HT-29 (cell line): ENCODE measurements at regions not wholly inside any gene's neighbourhood (a gene's known extent, or its start where the extent isn't known, plus 50 kb on each side); places are given as distances from the start of the nearest gene placed in this dataset.
"Not testable (repeated sequence)": the region's sequence is repeated elsewhere in the genome, so short reads cannot be mapped to it uniquely, and the experiment has no call there.

Source experiments
- DNase-seq: peaks from one replicate; pipeline ENCODE4 v3.0.0-alpha.2; 2015; ENCODE audit warnings: low spot score

GRCh38 chr9:93879662-93880407, 75.3 kb downstream of the BARX1 start:
- not testable (repeated sequence) for DNase-seq

- no peak for DNase-seq
Measured at GRCh38 chr9:93875330-93875729, 79.8 kb downstream of the BARX1 start.

DNA sequence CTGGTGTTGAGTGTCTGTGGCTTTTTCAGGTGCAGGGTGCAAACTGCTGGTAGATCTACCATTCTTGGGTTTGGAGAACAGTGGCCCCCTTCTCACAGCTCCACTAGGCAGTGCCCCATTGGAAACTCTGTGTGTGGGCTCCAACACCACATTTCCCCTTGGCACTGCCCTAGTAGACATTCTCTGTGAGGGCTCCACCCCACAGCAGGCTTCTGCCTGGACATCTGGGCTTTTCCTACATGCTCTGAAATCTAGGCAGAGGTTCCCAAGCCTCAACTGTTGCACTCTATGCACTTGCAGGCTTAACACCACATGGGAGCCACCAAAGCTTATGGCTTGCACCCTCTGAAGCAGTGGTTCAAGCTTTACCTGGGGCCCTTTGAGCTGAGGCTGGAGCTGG, 80.9 kb downstream of the BARX1 start:
- no peak for DNase-seq

- no peak for DNase-seq
Measured at GRCh38 chr9:93871286-93871685, 83.9 kb downstream of the BARX1 start.

DNA sequence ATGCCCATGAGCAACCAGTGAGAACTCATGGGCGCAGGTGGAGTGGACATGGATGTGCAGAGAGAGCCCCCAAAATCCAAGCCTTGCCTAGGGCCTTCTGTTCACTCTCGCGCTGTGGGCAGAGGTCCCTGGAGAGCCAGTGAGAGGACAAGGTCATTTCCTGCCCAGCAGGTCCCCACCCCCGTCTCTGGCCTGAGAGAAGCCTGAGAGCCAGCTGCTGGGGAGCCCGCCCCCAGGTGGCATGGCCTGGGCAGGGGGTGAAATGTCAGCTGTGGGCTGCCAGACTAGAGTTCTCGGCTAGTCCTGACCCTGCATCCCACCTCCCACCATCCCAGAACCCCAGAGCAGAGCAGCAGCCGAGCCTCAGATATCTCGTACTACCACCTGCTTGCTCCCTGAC, 85.3 kb downstream of the BARX1 start:
- DNase-seq: no peak

DNA sequence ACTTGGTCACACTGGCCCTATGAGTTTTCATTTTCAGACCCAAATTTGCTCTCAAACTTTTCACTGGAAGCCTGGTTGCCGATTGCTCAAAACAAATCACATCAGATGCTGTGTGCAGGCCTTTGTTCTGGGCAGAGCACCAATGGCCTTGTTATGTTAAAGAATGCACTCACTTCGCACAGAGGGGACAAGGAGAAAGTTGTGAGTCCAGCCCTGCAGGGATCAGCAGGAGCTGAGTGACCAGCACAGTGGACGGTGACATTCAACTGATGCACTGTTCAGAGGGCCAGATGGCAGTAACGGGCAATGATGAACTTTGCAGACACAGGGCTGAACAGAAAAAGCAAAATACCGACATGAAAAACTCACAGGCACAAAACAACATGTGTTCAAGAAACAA, 86.1 kb downstream of the BARX1 start:
- no peak for DNase-seq

DNA sequence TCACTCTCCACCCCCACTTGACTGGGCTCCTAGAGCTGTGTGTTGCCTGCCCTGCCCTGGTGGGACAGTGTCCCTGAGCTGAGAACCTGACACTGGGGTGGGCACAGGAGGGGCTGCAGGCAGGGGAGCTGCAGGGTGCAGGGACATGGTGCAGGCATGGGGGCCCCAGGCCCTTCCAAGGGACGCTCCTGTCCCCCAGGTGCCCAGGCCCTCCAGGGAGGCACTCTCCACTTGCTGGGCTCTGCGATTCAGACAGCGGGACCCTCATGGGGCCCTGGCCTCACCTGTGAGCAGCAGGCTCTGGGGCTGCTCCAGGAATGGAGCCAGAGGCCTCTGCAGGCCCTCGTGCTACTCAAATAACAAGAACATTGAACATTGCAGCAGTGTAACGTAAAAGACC, 89.4 kb downstream of the BARX1 start:
- DNase-seq: no peak

- DNase-seq: no peak
Measured at GRCh38 chr9:93865245-93865644, 89.9 kb downstream of the BARX1 start.

GRCh38 chr9:93864840-93865239, 90.3 kb downstream of the BARX1 start:
- no peak for DNase-seq

DNA sequence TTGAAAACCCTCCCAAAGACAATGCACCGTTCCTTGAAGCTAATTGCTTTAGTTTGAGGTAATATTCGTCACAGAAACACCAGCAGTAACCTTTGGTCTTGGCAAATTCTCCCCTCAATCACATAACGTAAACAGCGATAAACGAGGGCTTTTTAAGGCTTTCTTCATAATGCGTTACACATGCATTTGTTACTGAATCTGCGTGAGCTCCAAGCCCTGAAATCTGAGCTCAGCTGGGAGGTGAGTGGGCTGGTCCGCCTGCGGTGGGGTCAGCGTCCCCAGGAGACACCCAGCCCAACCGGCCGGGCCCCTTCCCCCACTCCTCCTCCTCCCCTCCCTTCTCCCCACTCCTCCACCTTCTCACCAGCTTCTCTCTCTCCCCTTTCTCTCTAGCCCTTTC, 91.1 kb downstream of the BARX1 start:
- DNase-seq: no peak

GRCh38 chr9:93862877-93863545, 92.1 kb downstream of the BARX1 start:
- no peak for DNase-seq

GRCh38 chr9:93861736-93862358, 93.3 kb downstream of the BARX1 start:
- DNase-seq: no peak

DNA sequence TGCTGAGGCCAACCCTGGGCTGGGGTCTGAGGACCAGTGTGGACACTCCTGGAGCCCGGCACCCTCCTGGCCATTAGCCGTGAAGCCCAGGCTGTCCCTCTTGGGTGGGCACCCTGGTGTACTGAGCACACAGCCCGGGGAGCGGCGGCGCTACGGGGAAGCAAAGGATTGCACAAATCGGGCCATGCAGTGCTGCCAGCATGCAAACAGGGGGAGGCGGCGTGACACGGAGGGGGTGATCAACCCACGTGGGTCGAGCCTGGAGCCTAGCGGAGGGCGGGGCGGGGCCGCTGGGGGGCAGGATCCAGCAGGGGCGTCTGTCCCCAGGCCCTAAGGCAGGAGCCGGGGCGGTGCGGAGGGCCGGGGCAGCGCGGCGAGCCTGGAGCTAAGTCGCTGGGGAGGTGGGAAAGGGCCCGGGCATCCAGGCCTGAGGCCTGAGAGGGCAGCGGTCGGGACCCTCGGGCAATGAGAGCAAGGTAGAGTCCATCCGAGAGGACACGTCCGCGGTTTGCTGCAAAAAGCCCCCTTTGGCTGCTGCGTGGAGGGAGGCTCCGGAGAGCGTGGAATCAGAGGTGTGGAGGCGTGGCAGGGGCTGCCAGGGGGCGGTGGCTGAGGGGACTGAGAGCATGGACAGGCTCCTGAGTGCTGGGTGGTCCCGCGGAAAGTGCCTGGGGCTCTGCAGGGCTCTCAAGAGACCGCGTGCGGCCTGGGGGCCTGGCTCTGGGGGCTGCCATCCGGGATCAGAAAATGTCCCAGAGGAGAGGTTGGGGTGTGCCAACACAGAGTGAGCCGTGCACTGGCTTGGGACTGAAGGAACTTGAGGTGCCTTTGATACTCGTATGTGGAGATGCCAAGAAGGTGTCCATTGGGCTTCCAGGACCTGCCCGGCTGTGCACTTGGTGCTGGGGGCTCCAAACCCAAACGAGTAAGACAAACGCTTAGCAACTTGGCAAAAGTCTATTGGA, 94.2 kb downstream of the BARX1 start:
- DNase-seq: no peak

- DNase-seq: peak; percentile 7
Measured at GRCh38 chr9:93859431-93860215, 95.5 kb downstream of the BARX1 start.

DNA sequence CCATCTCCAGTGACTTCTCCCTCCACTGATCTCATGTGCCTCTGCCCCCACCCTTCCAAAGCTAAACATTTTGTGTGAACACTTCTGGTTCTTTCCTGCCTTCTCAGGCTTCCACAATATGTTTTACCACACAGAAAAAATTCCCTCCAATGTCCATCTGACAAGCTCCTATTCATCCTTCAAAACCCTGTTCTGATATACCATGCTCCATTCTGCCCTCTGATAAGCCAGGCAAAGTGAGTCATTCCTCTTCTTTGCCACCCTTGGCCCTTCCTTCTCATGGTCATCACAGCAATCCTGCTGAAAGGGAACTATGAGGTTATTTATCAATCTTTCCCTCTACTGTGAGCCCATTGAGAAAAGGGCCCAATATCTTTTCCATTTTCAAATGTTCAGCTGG, 97.6 kb downstream of the BARX1 start:
- DNase-seq: no peak

- DNase-seq: no peak
Measured at GRCh38 chr9:93852728-93853127, 102.4 kb downstream of the BARX1 start.

- DNase-seq: no peak
Measured at GRCh38 chr9:93846349-93846748, 108.8 kb downstream of the BARX1 start.

DNA sequence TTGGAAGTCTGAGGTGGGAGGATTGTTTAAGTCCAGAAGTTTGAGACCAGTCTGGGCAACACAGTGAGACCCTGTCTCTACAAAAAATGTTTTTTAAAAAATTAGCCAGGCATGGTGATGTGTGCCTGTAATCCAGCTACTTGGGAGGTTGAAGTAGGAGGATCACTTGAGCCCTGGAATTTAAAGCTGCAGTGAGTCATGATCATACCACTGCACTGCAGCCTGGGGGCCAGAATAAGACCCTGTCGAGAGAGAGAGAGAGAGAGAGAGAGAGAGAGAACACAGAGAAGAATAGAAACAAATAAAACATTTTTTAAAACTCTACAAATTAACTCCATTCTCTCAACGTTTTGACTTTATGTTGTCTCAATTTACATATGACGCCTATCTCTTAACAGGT, 111.8 kb downstream of the BARX1 start:
- no peak for DNase-seq

DNA sequence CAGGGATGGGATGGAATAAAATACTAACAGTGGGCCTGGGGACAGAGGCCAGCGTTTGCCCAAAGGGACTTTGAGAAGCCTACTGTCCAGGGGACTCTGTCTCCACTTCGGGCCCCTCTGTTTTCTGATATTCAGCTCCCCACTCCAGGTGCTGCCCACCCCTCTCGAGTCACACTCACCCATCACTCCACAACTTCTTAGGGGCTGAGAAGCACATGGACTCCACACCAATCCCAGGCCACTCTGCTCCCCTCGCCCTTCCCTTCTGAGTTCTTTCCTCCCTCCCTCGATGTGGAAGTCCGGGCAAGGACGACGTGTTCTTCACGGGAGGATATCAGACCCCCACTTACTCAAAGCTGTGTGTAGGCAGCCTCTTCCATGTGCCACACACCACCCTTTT, 124.5 kb downstream of the BARX1 start:
- no peak for DNase-seq

GRCh38 chr9:93830012-93830596, 125.1 kb downstream of the BARX1 start:
- DNase-seq: no peak
